HG03432 (cell line): ENCODE measurements at regions not wholly inside any gene's neighbourhood (a gene's known extent, or its start where the extent isn't known, plus 50 kb on each side); places are given as distances from the start of the nearest gene placed in this dataset.

Experiments used
- ATAC-seq: cut with Tn5 transposase; IDR thresholded peaks from one replicate; pipeline ENCODE4 v1.9.1; 2021; ENCODE audit warnings: mild to moderate bottlenecking, moderate library complexity; ENCODE audit not compliant: unreplicated experiment

DNA sequence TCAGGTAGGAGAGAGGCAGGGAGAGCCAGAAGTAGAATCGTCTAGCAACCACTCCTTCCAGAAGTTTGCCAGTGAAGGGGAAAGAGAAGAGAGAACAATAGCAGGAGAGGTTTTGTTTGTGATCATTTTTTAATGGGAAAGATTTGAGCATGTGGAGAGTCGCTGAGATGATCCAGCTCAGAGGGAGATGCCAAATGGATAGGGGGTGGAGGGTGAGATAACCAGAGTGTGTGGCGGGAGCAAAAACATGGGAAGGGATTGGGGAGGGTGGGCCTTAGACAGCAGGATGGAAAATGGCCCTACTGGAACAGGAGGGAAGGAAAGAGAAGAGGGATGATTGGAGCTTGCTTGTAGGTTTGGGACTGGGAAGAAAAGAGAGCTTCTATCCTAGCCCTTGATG, 269.8 kb downstream of the GLI2 start:
- ATAC-seq: no peak

DNA sequence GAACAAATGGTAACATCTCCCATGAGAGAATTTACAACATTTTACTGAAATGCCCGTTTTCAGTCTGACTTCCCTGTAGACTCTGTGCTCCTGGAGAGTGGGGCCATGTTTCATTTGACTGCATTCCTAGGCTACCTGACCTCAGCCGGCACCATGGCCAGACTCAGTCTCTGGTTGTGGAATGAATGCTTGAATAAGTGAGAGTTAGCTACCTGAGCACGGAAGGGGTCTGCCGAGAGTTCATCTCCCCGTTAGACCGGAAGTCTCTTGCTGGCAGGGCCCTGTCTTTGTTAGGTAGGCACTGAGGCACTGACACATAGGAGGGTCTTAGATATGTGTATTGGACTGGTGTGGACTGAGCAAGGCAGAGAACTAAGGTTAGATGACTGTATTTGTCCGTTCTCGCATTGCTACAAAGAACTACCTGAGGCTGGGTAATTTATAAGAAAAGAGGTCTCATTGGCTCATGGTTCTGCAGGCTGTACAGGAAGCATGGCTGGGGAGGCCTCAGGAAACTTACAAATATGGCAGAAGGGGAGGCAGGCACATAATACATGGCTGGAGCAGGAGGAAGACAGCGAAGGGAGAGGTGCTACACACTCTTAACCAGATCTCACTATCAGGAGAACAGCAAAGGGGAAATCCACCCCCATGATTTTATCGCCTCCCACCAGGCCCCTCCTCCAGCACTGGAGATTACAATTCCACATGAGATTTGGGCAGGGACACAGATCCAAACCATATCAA, 271.2 kb downstream of the GLI2 start:
- no peak for ATAC-seq

DNA sequence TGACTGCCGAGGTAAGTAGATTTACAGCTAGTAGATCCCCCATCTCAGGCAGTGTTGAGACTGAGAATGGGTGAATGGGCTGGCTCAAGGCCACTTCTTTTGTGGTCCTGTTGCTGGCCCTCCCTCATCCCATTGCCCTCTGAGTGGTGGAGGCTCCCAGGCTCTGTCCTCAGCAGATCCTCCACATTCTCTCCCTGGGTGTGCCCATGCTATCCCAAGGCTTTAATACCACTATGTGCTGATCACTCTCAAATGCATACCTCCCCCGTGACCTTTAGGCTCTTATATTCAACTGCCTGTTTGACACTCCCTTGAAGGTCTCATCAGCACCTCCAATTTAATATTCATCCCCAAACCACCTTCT, 271.8 kb downstream of the GLI2 start:
- ATAC-seq: no peak

DNA sequence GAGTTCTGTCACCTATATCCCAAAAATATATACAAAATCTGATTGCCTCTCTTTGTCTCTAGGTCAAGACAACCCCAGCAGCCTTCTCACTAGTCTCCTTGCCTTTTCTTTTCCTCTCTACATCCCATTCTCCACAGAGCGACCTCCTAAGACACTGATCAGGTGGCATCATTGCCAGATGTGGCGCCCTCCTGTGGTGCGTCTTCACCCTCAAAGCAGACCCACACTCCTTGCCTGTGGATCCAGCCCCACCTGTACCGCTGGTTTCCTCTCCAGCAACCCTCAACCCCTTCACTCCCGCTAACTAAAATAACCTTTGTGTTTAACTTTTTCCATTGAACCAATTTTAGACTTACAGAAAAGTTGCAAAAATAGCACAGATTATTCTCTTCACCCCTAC, 273.3 kb downstream of the GLI2 start:
- ATAC-seq: no peak

DNA sequence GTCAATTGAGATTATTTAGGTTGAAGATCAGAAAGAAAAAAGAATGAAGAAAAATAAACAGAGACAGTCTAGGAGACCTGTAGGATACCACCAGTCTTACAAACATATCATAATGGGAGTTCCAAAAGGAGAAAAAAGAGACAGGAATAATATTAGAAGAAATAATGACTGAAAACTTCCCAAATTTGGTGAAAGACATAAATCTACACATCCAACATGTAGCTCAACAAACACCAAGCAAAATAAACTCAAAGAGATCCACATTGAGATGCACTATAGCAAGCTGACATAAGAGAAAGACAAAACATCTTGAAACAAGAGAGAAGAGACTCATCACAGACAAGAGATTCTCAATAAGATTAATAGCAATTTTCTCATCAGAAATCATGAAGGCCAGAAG, 274.0 kb downstream of the TFCP2L1 start:
- no peak for ATAC-seq

DNA sequence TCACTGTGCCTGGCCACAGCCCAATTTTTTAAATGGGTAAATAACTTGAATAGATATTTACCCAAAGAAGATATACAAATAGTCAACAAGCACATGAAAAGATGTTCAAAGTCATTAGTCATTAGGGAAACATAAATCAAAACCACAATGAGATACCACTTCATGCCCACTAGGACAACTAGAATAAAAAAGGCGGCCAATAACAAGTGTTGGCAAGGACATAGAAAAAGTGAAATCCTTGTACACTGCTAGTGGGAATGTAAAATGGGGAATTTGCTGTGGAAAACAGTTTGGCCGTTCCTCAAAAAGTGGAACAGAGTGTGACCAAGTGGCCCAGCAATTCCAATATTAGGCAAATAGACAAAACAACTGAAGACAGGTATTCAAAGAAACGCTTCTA, 270.1 kb downstream of the TFCP2L1 start:
- no peak for ATAC-seq

DNA sequence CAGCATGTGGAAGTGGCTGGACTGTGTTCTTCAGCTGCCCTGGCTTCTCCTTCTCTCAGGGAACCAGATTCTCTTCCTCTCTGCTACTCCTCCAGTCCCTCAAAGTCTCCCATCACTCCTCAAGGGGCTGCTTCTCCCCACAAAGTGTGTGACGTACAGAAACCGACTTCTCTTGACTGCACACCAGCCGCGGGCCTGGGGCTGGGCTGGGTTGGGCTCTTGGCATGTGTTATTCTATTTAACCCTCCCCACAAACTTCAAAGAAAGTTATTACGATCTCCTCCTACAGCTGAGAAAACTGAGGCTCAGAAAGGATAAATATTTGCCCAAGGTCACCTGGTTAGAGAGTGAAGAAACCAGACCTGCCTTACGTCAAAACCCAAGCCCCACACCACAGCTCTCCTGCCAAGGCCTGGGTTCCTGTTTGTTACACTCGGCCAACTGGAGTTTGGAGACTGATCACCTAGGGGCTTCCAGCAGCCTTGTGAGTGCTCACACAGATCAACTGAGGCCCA, 269.0 kb downstream of the TFCP2L1 start:
- no peak for ATAC-seq

DNA sequence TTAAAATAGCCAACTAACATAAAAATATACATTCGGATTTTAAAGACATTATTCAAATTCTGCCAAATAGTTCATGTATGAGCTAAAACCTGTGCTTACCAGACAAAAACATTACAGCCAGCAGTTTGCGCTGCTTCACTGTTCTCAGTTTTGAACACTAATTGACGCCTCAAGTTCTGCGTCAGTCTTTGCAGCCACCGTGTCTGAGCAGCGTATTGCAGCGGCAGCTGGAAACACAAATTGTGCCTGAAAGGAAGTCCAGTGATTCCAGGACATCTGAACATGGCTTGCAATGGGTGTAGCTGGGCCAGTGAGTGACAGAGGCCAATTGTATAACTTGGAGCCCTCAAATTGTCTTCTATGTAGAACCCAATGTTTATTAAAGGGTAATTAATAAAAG, 267.6 kb downstream of the TFCP2L1 start:
- ATAC-seq: no peak

DNA sequence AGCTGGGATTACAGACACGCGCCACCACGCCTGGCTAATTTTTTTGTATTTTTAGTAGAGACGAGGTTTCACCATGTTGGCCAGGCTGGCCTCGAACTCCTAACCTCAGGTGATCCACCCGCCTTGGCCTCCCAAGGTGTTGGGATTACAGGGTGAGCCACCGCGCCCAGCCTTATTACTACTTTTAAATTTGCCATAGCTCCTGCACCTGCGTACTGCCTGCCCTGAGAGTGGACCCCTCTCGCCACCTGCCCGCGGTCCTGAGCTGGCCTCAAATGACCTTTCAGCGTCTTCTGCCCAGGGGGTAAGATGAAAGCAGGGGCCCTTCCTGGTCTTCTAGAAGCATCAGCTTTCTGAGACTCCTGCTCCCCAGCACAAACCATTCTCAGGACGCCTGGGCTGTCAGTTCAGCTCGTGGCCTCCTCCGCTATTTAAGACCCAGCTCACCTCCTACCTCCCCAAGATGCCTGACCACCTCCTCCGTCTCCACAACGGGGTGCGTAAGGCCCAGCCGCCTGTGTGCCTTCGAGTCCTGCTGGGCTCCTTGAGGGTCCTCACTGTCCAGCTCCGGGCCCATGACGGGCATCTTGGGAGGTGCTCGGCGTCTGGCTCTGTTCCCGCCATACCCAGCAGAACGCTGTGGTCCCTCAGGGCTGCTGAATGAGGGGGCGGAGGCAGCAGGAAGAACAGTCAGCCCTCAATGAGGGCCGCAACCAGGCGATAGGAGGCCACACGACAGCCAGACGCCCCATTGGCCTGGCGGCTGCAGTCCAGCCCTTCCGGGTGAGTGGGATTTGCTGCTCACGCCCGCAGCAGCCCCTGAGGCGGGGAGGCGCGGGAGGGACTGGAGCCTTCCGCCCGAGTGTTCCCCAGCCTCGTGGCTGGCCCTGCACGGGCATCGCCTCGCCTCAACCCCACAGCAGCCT, 266.6 kb downstream of the TFCP2L1 start:
- ATAC-seq: no peak

DNA sequence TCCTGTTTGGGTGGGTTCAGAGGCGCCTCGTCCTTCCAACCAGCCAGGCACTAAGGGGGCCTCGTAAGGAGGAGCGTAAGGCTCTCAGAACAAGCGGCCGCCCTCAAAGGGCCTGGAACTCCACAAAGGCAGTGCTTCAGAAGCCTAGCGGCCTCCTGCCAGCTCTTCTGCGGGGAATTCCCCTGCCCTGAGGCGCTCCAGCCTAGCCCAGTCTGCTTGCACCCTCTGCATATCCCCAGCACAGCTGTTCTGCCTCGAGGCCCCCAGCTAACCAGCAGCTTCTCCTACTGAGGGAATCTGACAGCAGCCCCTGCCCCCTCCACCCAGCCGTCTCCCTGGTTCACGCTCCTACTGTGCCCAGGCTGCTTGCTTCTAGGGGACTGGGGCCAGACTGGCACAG, 265.9 kb downstream of the TFCP2L1 start:
- ATAC-seq: no peak

DNA sequence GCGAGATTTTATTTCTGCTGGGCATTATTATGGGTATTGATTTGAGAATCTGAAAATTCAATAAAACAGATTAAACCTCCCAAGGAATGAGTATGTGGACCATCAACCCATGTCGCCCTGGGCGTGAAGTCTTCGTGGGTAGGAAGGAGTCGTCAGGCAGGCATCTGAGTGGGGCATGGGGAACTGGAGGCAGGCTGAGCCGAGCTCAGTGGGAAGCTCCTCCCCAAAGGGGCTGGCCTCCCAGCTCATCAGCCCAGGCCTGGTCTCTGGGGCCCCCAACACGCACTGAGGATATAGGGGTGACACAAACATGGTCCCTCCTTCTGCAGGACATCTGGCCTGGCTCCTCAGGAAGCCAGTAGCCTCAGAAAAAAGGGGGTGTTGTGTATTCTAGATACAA, 265.2 kb downstream of the TFCP2L1 start:
- ATAC-seq: no peak

DNA sequence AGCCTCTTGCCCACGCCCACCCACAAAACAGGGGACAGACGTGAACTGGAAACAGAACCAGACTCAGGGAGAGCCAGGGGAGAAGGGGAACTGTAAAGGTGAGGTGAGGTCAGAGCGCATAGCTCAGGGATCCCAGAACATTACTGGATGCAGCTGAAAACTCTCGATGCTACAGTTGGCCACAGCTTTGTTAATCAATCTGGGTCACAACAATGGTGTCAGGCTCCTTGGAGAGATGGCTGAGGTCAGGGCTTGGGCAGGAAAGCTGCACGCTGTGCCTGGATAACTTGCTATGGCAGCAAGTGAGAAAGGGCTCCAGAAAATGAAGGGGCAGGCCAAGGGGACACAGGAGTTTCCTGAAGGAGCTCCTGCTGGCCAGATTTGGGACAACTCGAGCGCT, 263.3 kb downstream of the TFCP2L1 start:
- ATAC-seq: no peak

DNA sequence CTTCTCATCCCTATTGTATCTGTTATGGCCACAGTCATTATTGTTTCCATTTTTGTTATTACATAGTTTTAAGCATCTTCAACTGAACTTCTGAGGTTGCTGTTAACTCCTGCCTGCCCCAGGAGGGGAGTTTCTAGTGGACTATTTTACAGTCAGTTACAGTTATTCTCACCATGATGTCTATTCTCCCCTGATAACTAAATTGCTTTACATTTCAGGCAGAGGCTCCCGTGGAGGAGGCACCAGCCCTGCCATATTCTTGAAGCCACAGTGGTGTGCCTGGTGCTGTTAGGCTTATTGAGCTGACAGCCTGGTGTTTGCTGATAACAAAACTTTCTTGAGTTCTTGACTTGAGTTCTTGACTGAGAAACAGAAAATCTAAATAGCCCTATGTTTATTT, 256.4 kb downstream of the TFCP2L1 start:
- ATAC-seq: no peak

DNA sequence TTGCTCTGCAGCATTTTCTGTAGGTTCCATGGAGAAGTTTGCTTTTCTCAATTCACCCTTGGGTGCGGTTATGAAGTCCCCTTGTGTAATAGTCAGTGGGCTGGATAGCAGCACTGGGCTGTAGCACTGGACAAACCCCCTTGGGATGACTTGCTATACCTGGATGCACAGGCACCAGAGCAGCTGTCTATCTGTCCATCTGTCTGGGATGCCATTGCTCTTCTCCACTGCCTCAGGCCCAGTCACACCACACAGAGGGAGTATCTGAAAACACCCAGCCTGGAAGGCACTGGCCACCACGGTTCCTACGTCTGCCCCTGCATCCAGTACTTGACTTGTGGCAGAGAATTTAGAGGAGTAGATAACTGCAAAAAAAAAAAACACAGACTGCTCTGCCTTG, 254.5 kb downstream of the TFCP2L1 start:
- ATAC-seq: no peak

DNA sequence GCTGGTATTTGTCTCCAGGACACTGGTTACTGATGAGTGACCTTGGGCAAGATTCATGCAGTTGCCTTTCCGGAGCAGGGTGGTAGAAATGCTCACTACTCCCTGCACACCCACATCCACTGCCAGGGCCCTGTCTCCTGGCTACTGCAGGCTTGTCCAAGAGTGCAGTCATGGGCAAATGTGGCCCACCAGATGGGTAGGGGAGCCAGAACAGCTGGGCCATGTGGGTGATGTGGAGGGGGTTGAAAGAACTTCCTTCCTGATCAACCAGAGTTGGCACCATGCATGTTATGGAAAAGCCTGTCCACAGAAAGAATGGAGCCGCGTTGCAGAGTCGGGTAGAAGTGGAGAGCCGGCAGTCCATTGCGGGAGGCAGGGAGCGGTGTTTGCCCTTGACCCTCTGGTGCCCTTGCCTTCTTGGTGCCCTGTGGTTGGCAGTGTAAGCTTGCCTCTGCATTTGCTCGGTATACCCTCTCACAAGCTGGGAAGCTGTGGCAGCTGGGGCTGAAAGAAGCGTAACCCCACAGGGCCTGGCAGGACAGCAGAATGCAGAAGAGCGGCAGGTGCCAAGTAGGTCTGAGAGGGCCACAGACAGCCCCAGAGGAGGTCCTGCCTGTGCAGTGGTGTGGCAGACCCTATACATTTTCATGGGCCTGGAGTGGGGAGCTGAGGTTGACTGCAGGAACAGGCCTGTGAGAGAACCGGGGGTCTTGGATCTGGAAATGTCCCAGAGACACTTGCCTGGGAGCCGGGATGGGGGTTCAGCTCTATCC, 253.2 kb downstream of the TFCP2L1 start:
- ATAC-seq: no peak

DNA sequence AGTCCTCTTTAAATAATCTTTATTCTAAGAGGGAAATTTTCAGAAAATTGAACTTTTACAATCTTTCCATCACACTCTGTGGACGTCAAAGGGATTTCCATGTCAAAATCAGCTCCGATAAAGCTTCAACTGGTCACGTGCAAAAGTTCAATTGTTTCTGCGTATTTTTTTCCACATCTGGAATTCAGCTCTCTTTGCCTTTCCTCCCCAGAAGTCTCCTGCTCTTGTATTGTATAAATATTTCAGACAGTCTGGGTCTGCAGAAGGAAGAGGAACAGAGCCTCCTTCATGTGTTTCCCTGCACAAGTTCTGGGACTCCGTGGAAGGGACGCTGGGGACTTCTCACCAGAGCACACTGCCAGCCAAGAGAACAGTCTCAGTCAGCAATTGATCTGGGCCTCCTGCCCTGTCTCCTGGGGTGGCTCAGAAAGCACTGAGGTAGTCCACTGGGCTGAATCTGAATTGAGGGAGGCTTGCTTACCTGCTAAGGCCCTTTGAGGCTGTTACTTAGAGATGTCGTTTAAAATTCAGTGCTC, 251.5 kb downstream of the TFCP2L1 start:
- ATAC-seq: no peak

DNA sequence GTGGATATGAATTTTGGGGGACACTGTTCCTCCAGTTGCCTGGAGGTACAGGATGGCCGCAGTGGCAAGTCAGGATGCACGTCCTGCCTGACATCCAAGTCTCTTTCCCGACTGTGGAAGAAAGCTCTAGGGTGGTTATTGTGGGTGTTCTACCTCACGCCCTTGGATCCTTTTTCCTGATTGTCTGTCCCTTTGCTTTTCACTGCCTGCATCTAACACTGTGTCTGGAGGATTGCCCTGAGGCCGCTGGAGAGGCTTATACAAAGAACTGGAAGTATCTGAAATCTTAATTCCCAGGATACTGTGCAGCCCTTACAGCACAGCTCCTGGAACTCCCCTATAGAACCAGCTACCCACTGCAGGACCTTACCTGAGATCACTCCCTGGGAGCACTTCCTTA, 250.5 kb downstream of the TFCP2L1 start:
- no peak for ATAC-seq

DNA sequence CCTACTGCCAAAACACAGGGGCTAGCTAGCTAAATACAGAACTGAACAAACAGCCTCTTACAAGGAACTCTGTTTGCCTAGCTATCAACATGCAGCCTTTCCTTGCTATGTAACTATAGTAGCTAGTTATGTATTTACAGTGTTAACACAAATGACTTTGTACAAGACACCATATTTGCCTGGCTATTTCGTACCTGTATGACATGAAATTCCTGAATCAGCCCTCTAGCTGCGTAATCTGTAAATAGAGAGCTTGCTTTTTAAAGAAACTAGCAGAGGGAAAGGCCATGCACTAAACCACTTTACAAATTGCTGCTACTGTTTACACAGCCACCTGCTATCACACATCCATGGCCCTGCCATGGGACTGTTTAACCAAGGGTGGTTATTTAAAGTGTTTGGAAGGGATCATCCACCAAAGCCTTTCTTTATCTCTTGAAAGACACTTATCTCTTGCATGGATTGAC, 248.7 kb downstream of the TFCP2L1 start:
- no peak for ATAC-seq

DNA sequence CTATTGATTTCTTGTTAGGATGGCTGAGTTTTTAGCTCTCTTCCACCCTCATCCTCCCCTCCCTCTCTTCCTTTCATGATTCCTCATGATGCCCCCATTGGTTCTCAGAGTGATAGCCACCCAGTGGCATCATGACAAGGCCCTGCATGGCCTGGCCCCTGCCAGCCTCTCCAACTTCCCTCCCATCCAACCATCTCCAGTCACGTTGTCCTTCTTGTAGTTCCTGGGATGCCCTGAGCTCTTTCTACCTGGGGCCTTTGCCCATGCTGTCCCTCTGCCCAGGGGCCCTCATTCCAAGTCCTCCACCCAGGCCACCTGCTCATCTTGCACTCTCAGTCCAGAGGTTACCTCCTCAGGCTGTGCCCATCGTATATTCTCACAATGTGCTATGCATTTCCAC, 247.5 kb downstream of the TFCP2L1 start:
- ATAC-seq: no peak

DNA sequence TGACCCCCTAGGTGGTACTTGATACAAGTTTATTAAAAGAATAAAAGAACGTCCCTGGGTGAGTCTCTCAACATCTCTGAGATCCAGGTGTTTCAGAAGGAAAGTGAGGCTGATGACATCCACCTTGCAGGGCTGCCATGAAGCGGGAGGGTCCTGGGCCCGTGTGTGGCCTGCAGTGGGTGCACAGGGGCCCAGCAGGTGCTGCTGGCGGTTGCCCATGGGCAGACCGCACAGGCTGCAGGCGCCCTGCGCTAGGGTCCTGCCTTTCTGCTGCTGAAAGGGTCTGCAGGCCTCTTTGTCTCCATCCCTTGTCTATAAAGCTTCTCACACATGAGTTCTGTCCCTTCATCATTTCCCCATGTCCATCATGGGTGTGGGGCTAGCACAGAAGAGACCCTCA, 247.0 kb downstream of the TFCP2L1 start:
- ATAC-seq: no peak

DNA sequence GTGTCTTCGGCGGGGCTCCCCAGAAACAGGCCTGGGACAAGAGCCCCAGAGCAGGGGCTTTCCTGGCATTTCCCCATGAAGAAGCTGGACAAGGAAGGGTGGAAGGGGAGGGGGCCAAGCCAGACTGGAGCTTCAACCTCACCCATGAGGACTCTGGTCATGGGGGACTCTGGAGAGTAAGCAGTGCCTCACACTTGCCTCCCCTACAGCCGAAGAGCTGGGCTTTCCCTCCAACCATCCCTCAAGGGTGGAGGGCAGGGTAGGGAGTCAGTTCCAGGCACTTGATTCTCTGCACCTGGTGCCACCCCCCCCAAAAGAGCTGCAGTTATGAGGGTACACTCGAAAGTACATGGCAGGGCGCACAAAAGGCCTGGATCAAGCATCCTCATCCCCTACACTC, 246.6 kb downstream of the TFCP2L1 start:
- ATAC-seq: no peak
